Spleen (tissue), 11 donors: ENCODE measurements at regions not wholly inside any gene's neighbourhood (a gene's known extent, or its start where the extent isn't known, plus 50 kb on each side); places are given as distances from the start of the nearest gene placed in this dataset.

Experiments used
- DNase-seq: peaks from one replicate; pipeline ENCODE4 v3.0.0-alpha.2; 2020
- H3K27ac ChIP-seq, 8 donors: fragments of 200-600 bp; sonication (generic) in 7 of 8; 1 replicate in 4 of 8; 2 replicates in 4 of 8; pipeline versions ENCODE4 v1.5.0 to v1.8.0; 2016 to 2021; ENCODE audit warnings: inconsistent platforms in 4 of 8, mild to moderate bottlenecking in 4 of 8, moderate library complexity in 1 of 8
- H3K27me3 ChIP-seq, 7 donors: fragments of 200-600 bp; sonication (generic) in 6 of 7; replicated peaks in 1 of 7; 1 replicate in 4 of 7; 2 replicates in 3 of 7; pipeline versions ENCODE4 v1.5.0 to v1.8.0; 2016 to 2021; ENCODE audit warnings: inconsistent platforms in 3 of 7, mild to moderate bottlenecking in 1 of 7
- H3K36me3 ChIP-seq, 6 donors: fragments of 200-600 bp; sonication (generic) in 5 of 6; 1 replicate in 4 of 6; 2 replicates in 2 of 6; pipeline versions ENCODE4 v1.5.0 to v1.8.0; 2016 to 2021; ENCODE audit warnings: inconsistent platforms in 2 of 6
- H3K4me1 ChIP-seq, 6 donors: fragments of 200-600 bp; sonication (generic) in 5 of 6; 1 replicate in 3 of 6; 2 replicates in 3 of 6; pipeline versions ENCODE4 v1.5.0 to v1.8.0; 2016 to 2021; ENCODE audit warnings: inconsistent platforms in 3 of 6
- H3K4me3 ChIP-seq, 8 donors: fragments of 200-600 bp; sonication (generic) in 7 of 8; 1 replicate in 4 of 8; 2 replicates in 4 of 8; pipeline versions ENCODE4 v1.5.0 to v1.8.0; 2016 to 2021; ENCODE audit warnings: inconsistent platforms in 4 of 8, mild to moderate bottlenecking in 4 of 8, moderate library complexity in 2 of 8
- H3K9me3 ChIP-seq, 8 donors: fragments of 200-600 bp; sonication (generic) in 7 of 8; 1 replicate in 4 of 8; 2 replicates in 4 of 8; pipeline versions ENCODE4 v1.5.0 to v1.8.0; 2016 to 2021; ENCODE audit warnings: inconsistent platforms in 4 of 8
- CTCF ChIP-seq, 11 experiments: fragments of 200-600 bp in 7 of 11; fragments of 450-650 bp in 4 of 11; sonication (generic) in 4 of 11; IDR thresholded peaks in 8 of 11; conservative IDR thresholded peaks in 3 of 11; 1 replicate in 7 of 11; 2 replicates in 4 of 11; pipeline versions ENCODE4 v1.4.0 to v1.8.0; 2016 to 2021; ENCODE audit warnings: antibody characterized with exemption in 11 of 11, inconsistent platforms in 4 of 11, mild to moderate bottlenecking in 1 of 11
- POLR2A ChIP-seq, 3 donors: fragments of 450-650 bp; IDR thresholded peaks; one replicate each; pipeline ENCODE4 v1.5.1; 2017; ENCODE audit warnings: antibody characterized with exemption in 3 of 3, mild to moderate bottlenecking in 1 of 3
- POLR2AphosphoS5 ChIP-seq, 3 donors: sonication (generic); formaldehyde crosslinking; IDR thresholded peaks; one replicate each; pipeline ENCODE4 v1.5.1; 2017; ENCODE audit warnings: antibody characterized with exemption in 3 of 3
- WGBS, 5 donors: extraction: QIAGEN DNeasy Blood & Tissue Kit in 3 of 5; methylation state at CpG; one replicate each; pipeline versions ENCODE4 v1.1.5 to v1.1.7; 2013 to 2018; 5-methylcytosine and 5-hydroxymethylcytosine counted together
- intact Hi-C: fragments of 100-400 bp; cut with DNase I; formaldehyde crosslinking; loops from one replicate; pipeline ENCODE4 v1.15.0; 2023; ENCODE audit warnings: low total_unique reads
- donor health status: healthy with polysubstance abuse.
- donor health status: DM: no; HTN: no; CAD: no; lungs with moderate emphysema.
- donor health status: DM: no; HTN: no; CAD: no.
- donor health status: Bipolar disorder and iron deficiency.
- donor health status: healthy.
- donor health status: DM: no; HTN: no; CAD: no.
- donor health status: DM: yes; HTN: yes; CAD: no.

GRCh38 chr4:111671756-111672155 is 473.5 kb upstream of the FAM241A start:
- 42 to 75% (median 70%) methylated on average over 2 of the region's 2 CpGs for WGBS, 5 donors
- Histone ChIP-seq H3K9me3 (no peaks in the 10 kb centered on the region), H3K4me3 (no peak overlapping the region), H3K36me3 (no peaks in the 10 kb centered on the region), H3K27me3 (no peaks in the 10 kb centered on the region), H3K27ac (no peak overlapping the region), H3K4me1 (no peaks in the 10 kb centered on the region)
- intact Hi-C loops, result no loop called here
- no peak for TF ChIP-seq POLR2A (IDR thresholded peaks at IDR 0.05)
- TF ChIP-seq POLR2AphosphoS5 (IDR thresholded peaks at IDR 0.05), result no peak
- TF ChIP-seq CTCF (IDR thresholded peaks at IDR 0.05 in 8 of 11, conservative IDR thresholded peaks at IDR 0.05 in 3 of 11), result no peak
- DNase-seq, result no peak

- Histone ChIP-seq H3K36me3 (no peaks in the 10 kb centered on the region), H3K27ac (no peak overlapping the region), H3K27me3 (no peaks in the 10 kb centered on the region), H3K9me3 (no peaks in the 10 kb centered on the region), H3K4me1 (no peaks in the 10 kb centered on the region), H3K4me3 (no peak overlapping the region)
- DNase-seq, result no peak
- intact Hi-C loops, result no loop called here
- WGBS, 5 donors, result 86 to 90% (median 87%) methylated on average over 5 of the region's 5 CpGs
- TF ChIP-seq CTCF (IDR thresholded peaks at IDR 0.05 in 8 of 11, conservative IDR thresholded peaks at IDR 0.05 in 3 of 11) (no peak), POLR2AphosphoS5 (IDR thresholded peaks at IDR 0.05) (no peak), POLR2A (IDR thresholded peaks at IDR 0.05) (no peak)
Measured at GRCh38 chr4:111675746-111676145, 469.5 kb upstream of the FAM241A start.

- Histone ChIP-seq H3K36me3 (no peaks in the 10 kb centered on the region), H3K4me3 (no peak overlapping the region)
- intact Hi-C loops, result no loop called here
Measured at GRCh38 chr4:111676533-111676932, 468.7 kb upstream of the FAM241A start.

GRCh38 chr4:111678479-111678878 is 466.8 kb upstream of the FAM241A start:
- no peak overlapping the region for H3K4me3 ChIP-seq
- intact Hi-C loops, result no loop called here
- WGBS, 5 donors, result 53 to 72% (median 69%) methylated on average over 1 of the region's 1 CpG
- no peaks in the 10 kb centered on the region for H3K36me3 ChIP-seq
- DNase-seq, result no peak
- no peaks in the 10 kb centered on the region for H3K27me3 ChIP-seq
- no peaks in the 10 kb centered on the region for H3K9me3 ChIP-seq
- H3K4me1 ChIP-seq, result no peaks in the 10 kb centered on the region
- no peak for TF ChIP-seq POLR2A (IDR thresholded peaks at IDR 0.05)
- no peak for TF ChIP-seq CTCF (IDR thresholded peaks at IDR 0.05 in 8 of 11, conservative IDR thresholded peaks at IDR 0.05 in 3 of 11)
- no peak for TF ChIP-seq POLR2AphosphoS5 (IDR thresholded peaks at IDR 0.05)
- no peak overlapping the region for H3K27ac ChIP-seq

More at GRCh38 chr4:111676533-111676932, 468.7 kb upstream of the FAM241A start:
- Histone ChIP-seq H3K27ac (no peak overlapping the region), H3K9me3 (no peaks in the 10 kb centered on the region), H3K4me1 (no peaks in the 10 kb centered on the region), H3K27me3 (no peaks in the 10 kb centered on the region)
- TF ChIP-seq CTCF (IDR thresholded peaks at IDR 0.05 in 8 of 11, conservative IDR thresholded peaks at IDR 0.05 in 3 of 11) (no peak), POLR2A (IDR thresholded peaks at IDR 0.05) (no peak), POLR2AphosphoS5 (IDR thresholded peaks at IDR 0.05) (no peak)
- DNase-seq, result no peak
